HCT116 (cell line): ENCODE measurements at regions not wholly inside any gene's neighbourhood (a gene's known extent, or its start where the extent isn't known, plus 50 kb on each side); places are given as distances from the start of the nearest gene placed in this dataset.

Experiments
- ATAC-seq: fragments of 200-7000 bp; cut with Tn5 transposase; 2 replicates; pipeline ENCODE4 v1.9.1; 2020; ENCODE audit warnings: mild to moderate bottlenecking, moderate library complexity
- BruUV-seq: library from RNA; stranded (reverse); fragments of 400-500 nt; replicated peaks from 2 replicates; lab custom pipeline; 2021; lab: Mats Ljungman, UMichigan
- CTCF ChIA-PET: fragments of 300-600 bp; sonication (Branson Sonifier 250); formaldehyde crosslinking; loops from one replicate; lab custom pipeline; 2021; ENCODE audit warnings: antibody characterized with exemption; lab: Charles Lee
- POLR2A ChIA-PET: fragments of 300-600, 350-600 bp; sonication (Branson Sonifier 250); formaldehyde crosslinking; loops from one replicate; lab custom pipeline; 2021; ENCODE audit warnings: antibody characterized with exemption; lab: Charles Lee
- RAD21 ChIA-PET, 2 experiments: fragments of 300-600 bp; sonication (Branson Sonifier 250); formaldehyde crosslinking; loops; one replicate each; lab custom pipeline; 2023; ENCODE audit warnings: low total read pairs in 2 of 2; ENCODE audit not compliant: uncharacterized antibody in 2 of 2, unreplicated experiment in 2 of 2, low non-redundant PET in 1 of 2; lab: Charles Lee
- DNase-seq: peaks from one replicate; pipeline ENCODE4 v3.0.0-alpha.2; 2010; ENCODE audit warnings: low read depth, low spot score
- H2AFZ ChIP-seq: fragments of 200-600 bp; shearing (Covaris generic), sonication (generic); 2 replicates; pipeline ENCODE4 v1.6.1; 2017; ENCODE audit warnings: low read depth, mixed run types, mixed read lengths, antibody characterized with exemption, low read length; ENCODE audit not compliant: poor library complexity, severe bottlenecking
- H3K27ac ChIP-seq: 2 replicates; pipeline ENCODE4 v1.5.1; 2012; ENCODE audit warnings: low read depth, low read length
- H3K27me3 ChIP-seq: fragments of 200-600 bp; sonication (generic); 2 replicates; pipeline ENCODE4 v1.6.1; 2016; ENCODE audit warnings: mixed run types, low read length, mixed read lengths; ENCODE audit not compliant: insufficient read depth
- H3K36me3 ChIP-seq, 2 experiments: fragments of 200-500 bp in 1 of 2; fragments of 200-600 bp in 1 of 2; sonication (Bioruptor generic) in 1 of 2; sonication (generic) in 1 of 2; 2 replicates each; pipeline versions ENCODE4 v1.5.1 to v1.6.1; 2014 to 2016; ENCODE audit warnings: low read length in 2 of 2, inconsistent platforms in 1 of 2, mixed read lengths in 1 of 2, mixed run types in 1 of 2; ENCODE audit not compliant: insufficient read depth in 2 of 2, control insufficient read depth in 1 of 2
- H3K4me1 ChIP-seq, 2 experiments: fragments of 200-600 bp in 1 of 2; sonication (generic) in 1 of 2; 2 replicates each; pipeline versions ENCODE4 v1.5.1 to v1.6.1; 2012 to 2017; ENCODE audit warnings: low read length in 2 of 2, inconsistent platforms in 1 of 2, mild to moderate bottlenecking in 1 of 2, mixed read lengths in 1 of 2, mixed run types in 1 of 2, moderate library complexity in 1 of 2; ENCODE audit not compliant: insufficient read depth in 2 of 2, control insufficient read depth in 1 of 2
- H3K4me2 ChIP-seq: fragments of 200-600 bp; sonication (generic); 2 replicates; pipeline ENCODE4 v1.6.1; 2017; ENCODE audit warnings: mixed run types, low read length, mixed read lengths
- H3K4me3 ChIP-seq, 2 experiments: fragments of 200-600 bp in 1 of 2; sonication (generic) in 1 of 2; replicated peaks in 1 of 2; 2 replicates each; pipeline ENCODE4 v1.5.1; 2011 to 2016; ENCODE audit warnings: low read length in 2 of 2, control low read depth in 1 of 2, low read depth in 1 of 2, mild to moderate bottlenecking in 1 of 2, mixed read lengths in 1 of 2, mixed run types in 1 of 2
- H3K79me2 ChIP-seq: fragments of 200-600 bp; sonication (generic); 2 replicates; pipeline ENCODE4 v1.6.1; 2017; ENCODE audit warnings: mild to moderate bottlenecking, mixed run types, low read length, moderate library complexity, mixed read lengths; ENCODE audit not compliant: insufficient read depth
- H3K9ac ChIP-seq: fragments of 200-600 bp; sonication (generic); 2 replicates; pipeline ENCODE4 v1.6.1; 2016; ENCODE audit warnings: low read length, mixed read lengths
- H3K9me2 ChIP-seq: fragments of 200-600 bp; sonication (generic), shearing (Covaris generic); 2 replicates; pipeline ENCODE4 v1.6.1; 2017; ENCODE audit warnings: mixed run types, mild to moderate bottlenecking, moderate library complexity; ENCODE audit not compliant: insufficient read depth
- H3K9me3 ChIP-seq, 2 experiments: fragments of 200-500 bp in 1 of 2; fragments of 200-600 bp in 1 of 2; sonication (Bioruptor generic) in 1 of 2; sonication (generic) in 1 of 2; 2 replicates each; pipeline ENCODE4 v1.6.1; 2014 to 2017; ENCODE audit warnings: low read length in 2 of 2, mixed read lengths in 2 of 2, inconsistent platforms in 1 of 2, low read depth in 1 of 2, mild to moderate bottlenecking in 1 of 2, mixed run types in 1 of 2, moderate library complexity in 1 of 2; ENCODE audit not compliant: control insufficient read depth in 1 of 2, insufficient read depth in 1 of 2
- H4K20me1 ChIP-seq: fragments of 200-600 bp; sonication (generic), shearing (Covaris generic); 2 replicates; pipeline ENCODE4 v1.6.1; 2017; ENCODE audit warnings: mixed run types, mild to moderate bottlenecking, moderate library complexity; ENCODE audit not compliant: insufficient read depth
- CBX3 ChIP-seq: IDR thresholded peaks from 2 replicates; pipeline ENCODE4 v1.6.1; 2012; ENCODE audit warnings: low read depth
- CEBPB ChIP-seq: IDR thresholded peaks from 2 replicates; pipeline ENCODE4 v1.6.1; 2012; ENCODE audit warnings: low read depth
- CTCF ChIP-seq, 3 experiments: fragments of 200-600 bp in 1 of 3; sonication (generic) in 1 of 3; IDR thresholded peaks in 2 of 3; conservative IDR thresholded peaks in 1 of 3; 2 replicates each; pipeline ENCODE4 v1.5.1; 2012 to 2017; ENCODE audit warnings: low read depth in 2 of 3, low read length in 2 of 3, antibody characterized with exemption in 1 of 3, borderline replicate concordance in 1 of 3, control low read depth in 1 of 3, mild to moderate bottlenecking in 1 of 3, mixed read lengths in 1 of 3, mixed run types in 1 of 3, moderate library complexity in 1 of 3; ENCODE audit not compliant: insufficient read depth in 1 of 3
- EGR1 ChIP-seq: IDR thresholded peaks from 2 replicates; pipeline ENCODE4 v1.6.1; 2012; ENCODE audit warnings: low read depth
- EZH2 ChIP-seq: fragments of 200-600 bp; sonication (generic); IDR thresholded peaks from 2 replicates; pipeline ENCODE4 v1.6.1; 2017; ENCODE audit warnings: antibody characterized with exemption, mixed run types
- EZH2phosphoT487 ChIP-seq: fragments of 200-600 bp; IDR thresholded peaks from 2 replicates; pipeline ENCODE4 v1.6.1; 2018; ENCODE audit warnings: antibody characterized with exemption, borderline replicate concordance
- FOSL1 ChIP-seq: IDR thresholded peaks from 2 replicates; pipeline ENCODE4 v1.6.1; 2012; ENCODE audit warnings: low read depth
- RAD21 ChIP-seq: IDR thresholded peaks from 2 replicates; pipeline ENCODE4 v1.6.1; 2012; ENCODE audit warnings: low read depth, mild to moderate bottlenecking
- SP1 ChIP-seq: IDR thresholded peaks from 2 replicates; pipeline ENCODE4 v1.6.1; 2012; ENCODE audit warnings: low read depth
- SRF ChIP-seq: IDR thresholded peaks from 2 replicates; pipeline ENCODE4 v1.6.1; 2012; ENCODE audit warnings: low read depth
- TCF7L2 ChIP-seq: IDR thresholded peaks from 2 replicates; pipeline ENCODE4 v1.7.0; 2011; ENCODE audit warnings: borderline replicate concordance, inconsistent platforms; ENCODE audit not compliant: insufficient read depth, insufficient read length; ENCODE audit errors: extremely low read depth
- ZNF274 ChIP-seq: fragments of 200-500 bp; sonication (Bioruptor generic); IDR thresholded peaks from 2 replicates; pipeline ENCODE4 v1.6.1; 2014; ENCODE audit warnings: mild to moderate bottlenecking, low read depth, low read length, inconsistent platforms
- intact Hi-C: fragments of 100-400 bp; cut with micrococcal nuclease; formaldehyde crosslinking; loops from 2 replicates; pipeline ENCODE4 v1.10.0; 2022
- TF ChIP-seq, protein P1 (sequence below): IDR thresholded peaks from 2 replicates; pipeline ENCODE4 v1.6.1; 2012

DNA sequence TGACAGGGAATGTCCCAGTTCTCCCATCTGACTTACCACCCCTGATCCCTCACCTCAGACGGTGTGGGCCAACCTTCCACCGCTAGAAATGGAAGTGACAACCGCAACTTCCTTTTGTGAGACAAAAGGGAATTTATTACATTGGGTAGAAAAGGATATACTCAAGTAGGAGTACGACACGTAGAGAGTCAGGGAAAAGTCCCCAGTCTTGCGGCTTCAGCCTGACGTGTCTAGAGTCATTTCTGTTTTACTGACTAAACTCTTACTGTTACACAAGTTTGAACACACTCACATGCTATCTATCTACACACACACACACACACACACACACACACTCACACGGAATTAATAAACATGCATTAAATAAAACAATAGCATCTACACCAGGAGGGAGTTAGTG is 178.9 kb downstream of the COPRS start (continued):
- no peak for TF ChIP-seq EZH2phosphoT487
- TF ChIP-seq FOSL1, result no peak
- TF ChIP-seq, all 23 proteins: peak for 0

DNA sequence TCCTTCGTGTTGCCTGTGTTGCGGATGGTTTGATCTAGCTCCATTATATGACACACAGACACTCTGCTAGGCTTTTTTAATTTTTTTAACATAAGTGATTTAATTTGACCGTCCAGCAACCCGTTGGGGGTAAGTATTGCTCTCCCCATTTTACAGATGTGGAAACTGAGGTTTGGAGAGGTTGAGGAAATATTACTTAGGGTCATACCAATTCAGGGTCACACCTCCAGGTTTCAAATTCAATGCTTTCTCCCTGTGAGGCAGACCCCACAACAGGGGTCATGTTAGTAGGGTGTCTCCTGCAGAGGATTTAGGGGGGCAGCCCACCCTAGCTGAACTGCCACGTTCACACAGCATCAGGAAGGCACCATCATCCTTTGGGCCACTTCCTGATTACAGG is 179.4 kb downstream of the COPRS start:
- Histone ChIP-seq H3K4me3 (no peak overlapping the region), H3K27me3 (no peaks in the 10 kb centered on the region), H3K4me1 (peaks cover 0 to 7% of the 10 kb centered on the region in 2 experiments; a peak in 3 of 4 replicates), H3K9me3 (no peaks in the 10 kb centered on the region), H3K36me3 (no peaks in the 10 kb centered on the region), H3K79me2 (no peaks in the 10 kb centered on the region), H4K20me1 (no peaks in the 10 kb centered on the region), H3K9ac (no peak overlapping the region), H3K4me2 (no peak overlapping the region), H3K27ac (no peak overlapping the region), H2AFZ (no peak overlapping the region), H3K9me2 (no peaks in the 10 kb centered on the region)
- DNase-seq (no peak), ATAC-seq (no peak)
- intact Hi-C loops, result no loop called here
- ChIA-PET CTCF (no interaction called here), RAD21 (no interaction called here), POLR2A (no interaction called here)
- BruUV-seq, result no TSS peak
- no peak for TF ChIP-seq CBX3
- TF ChIP-seq, protein P1, sequence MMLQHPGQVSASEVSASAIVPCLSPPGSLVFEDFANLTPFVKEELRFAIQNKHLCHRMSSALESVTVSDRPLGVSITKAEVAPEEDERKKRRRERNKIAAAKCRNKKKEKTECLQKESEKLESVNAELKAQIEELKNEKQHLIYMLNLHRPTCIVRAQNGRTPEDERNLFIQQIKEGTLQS, result no peak
- TF ChIP-seq SP1, result no peak
- no peak for TF ChIP-seq RAD21
- no peak for TF ChIP-seq FOSL1
- TF ChIP-seq SRF, result no peak
- no peak for TF ChIP-seq ZNF274
- no peak for TF ChIP-seq EGR1
- TF ChIP-seq CTCF (IDR thresholded peaks at IDR 0.05 in 2 of 3, conservative IDR thresholded peaks at IDR 0.05 in 1 of 3; ENCODE audit: borderline replicate concordance in 1 of 3, insufficient read depth in 1 of 3, low read depth in 2 of 3, low read length in 2 of 3), result no peak
- no peak for TF ChIP-seq CEBPB
- TF ChIP-seq EZH2, result no peak
- no peak for TF ChIP-seq TCF7L2
